T-helper 17 cell (primary cell): ENCODE measurements at regions not wholly inside any gene's neighbourhood (a gene's known extent, or its start where the extent isn't known, plus 50 kb on each side); places are given as distances from the start of the nearest gene placed in this dataset.
"Not testable (repeated sequence)": the region's sequence is repeated elsewhere in the genome, so short reads cannot be mapped to it uniquely, and the experiment has no call there.

ENCODE experiments used
- ATAC-seq: fragments of 150-1000 bp; cut with Tn5 transposase; 2 replicates; pipeline ENCODE4 v1.10.0; 2021; ENCODE audit warnings: mild to moderate bottlenecking, moderate library complexity
- DNase-seq, 3 donors: peaks; one replicate each; pipeline versions ENCODE4 v3.0.0 to v3.0.0-alpha.2; 2020 to 2021
- H3K9me3 ChIP-seq: one replicate; pipeline ENCODE4 v1.7.0; 2013; ENCODE audit warnings: low read length, mild to moderate bottlenecking; ENCODE audit not compliant: control insufficient read depth, poor library complexity, severe bottlenecking
- H3K27ac Mint-ChIP-seq: one replicate; pipeline ENCODE4 v1.8.0; 2022; ENCODE audit warnings: mild to moderate bottlenecking, moderate library complexity, mixed read lengths
- H3K27me3 Mint-ChIP-seq: one replicate; pipeline ENCODE4 v1.8.0; 2022; ENCODE audit warnings: mixed read lengths
- H3K36me3 Mint-ChIP-seq: one replicate; pipeline ENCODE4 v1.8.0; 2022; ENCODE audit warnings: low read depth, mixed read lengths
- H3K4me1 Mint-ChIP-seq: one replicate; pipeline ENCODE4 v1.8.0; 2022; ENCODE audit warnings: mild to moderate bottlenecking, mixed read lengths
- H3K4me3 Mint-ChIP-seq: one replicate; pipeline ENCODE4 v1.8.0; 2022; ENCODE audit warnings: mild to moderate bottlenecking, moderate library complexity, mixed read lengths

DNA sequence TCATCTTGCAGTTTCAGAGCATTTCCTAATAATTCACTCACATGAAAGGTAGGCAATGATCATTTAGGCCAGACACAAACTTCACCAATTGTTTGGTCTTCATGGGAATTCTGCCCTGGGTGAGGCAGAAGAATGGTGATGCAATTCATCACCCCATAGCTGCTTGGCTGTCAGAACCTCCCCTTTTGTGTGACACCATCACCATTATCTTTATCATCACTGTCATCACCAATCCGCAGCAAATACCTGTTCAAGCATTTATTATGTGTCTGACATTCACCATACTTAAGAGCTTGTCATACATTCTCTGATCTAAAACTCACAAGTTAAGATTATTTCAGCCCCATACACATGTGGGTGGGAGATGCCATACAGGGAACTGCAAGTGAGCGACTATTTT, 799.5 kb upstream of the LRRN3 start:
- no peak overlapping the region for H3K27ac Mint-ChIP-seq
- H3K4me1 Mint-ChIP-seq = no peaks in the 10 kb centered on the region
- DNase-seq (no peak), ATAC-seq (no peak)
- H3K9me3 ChIP-seq = no peaks in the 10 kb centered on the region
- H3K4me3 Mint-ChIP-seq = no peak overlapping the region
- H3K27me3 Mint-ChIP-seq = no peaks in the 10 kb centered on the region
- no peaks in the 10 kb centered on the region for H3K36me3 Mint-ChIP-seq

DNA sequence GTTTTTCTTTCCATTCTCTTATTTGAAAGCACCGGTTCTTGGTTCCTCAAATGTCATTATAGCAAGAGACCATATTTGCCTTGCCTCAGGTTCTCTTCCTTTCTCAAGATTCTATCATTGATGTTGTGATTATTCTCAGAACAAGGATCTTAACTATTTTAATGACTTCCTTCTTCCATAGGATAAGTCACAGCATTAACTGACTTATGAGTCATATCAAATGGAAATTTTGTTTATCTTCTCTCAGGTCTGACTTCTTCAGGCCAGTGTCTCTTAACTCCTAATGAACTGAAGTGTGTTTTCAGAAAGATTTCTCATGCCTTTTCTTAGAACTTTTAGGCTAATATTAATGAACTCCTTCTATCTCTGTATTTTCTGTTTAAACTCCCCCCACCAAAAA, 794.6 kb upstream of the LRRN3 start:
- Mint-ChIP-seq H3K36me3 (no peaks in the 10 kb centered on the region), H3K4me3 (no peak overlapping the region), H3K27me3 (no peaks in the 10 kb centered on the region), H3K4me1 (no peaks in the 10 kb centered on the region), H3K27ac (no peak overlapping the region)
- ATAC-seq (no peak), DNase-seq (no peak)
- no peaks in the 10 kb centered on the region for H3K9me3 ChIP-seq

DNA sequence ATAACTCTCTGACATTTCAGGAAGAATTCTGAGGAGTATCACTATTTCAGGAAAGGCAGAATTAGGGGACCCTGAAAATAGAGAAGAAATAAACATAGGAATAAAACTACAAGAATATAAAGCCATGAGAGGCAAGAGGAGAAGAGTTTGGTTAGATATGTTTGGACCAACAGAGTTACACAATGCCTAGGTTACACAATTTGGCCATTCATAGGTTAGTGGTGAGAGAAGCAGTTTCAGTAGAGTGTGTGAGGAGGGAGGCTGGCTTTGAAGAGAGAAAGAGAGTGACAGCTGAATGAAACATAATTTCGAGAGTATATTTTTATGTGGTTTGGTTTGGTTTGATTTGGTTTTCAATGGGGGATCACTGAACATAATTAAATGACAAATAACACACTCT, 783.2 kb upstream of the LRRN3 start:
- Mint-ChIP-seq H3K36me3 (no peaks in the 10 kb centered on the region), H3K27ac (no peak overlapping the region), H3K27me3 (no peaks in the 10 kb centered on the region), H3K4me3 (no peak overlapping the region), H3K4me1 (no peaks in the 10 kb centered on the region)
- DNase-seq = no peak
- no peaks in the 10 kb centered on the region for H3K9me3 ChIP-seq
- no peak for ATAC-seq

DNA sequence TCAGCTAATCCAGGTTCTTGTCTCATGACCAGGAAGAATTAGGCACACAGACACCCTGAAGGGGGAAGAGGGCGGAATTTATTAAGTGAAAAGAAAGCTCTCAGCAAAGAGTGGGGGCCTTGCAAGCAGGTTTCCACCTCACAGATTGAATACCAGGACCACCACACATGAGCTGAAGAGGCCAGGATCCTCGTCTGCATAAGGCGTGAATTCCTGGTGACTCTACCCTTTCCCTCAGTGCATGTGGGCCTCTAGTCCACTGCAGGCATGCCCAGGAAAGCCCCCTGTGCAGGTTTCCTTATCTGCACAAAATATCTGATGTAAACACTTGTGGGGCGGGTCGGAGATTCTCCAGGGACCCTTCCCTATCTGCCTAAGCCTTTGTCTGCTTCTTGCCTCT, 782.1 kb upstream of the LRRN3 start:
- H3K27ac Mint-ChIP-seq = no peak overlapping the region
- DNase-seq = no peak
- no peak for ATAC-seq

DNA sequence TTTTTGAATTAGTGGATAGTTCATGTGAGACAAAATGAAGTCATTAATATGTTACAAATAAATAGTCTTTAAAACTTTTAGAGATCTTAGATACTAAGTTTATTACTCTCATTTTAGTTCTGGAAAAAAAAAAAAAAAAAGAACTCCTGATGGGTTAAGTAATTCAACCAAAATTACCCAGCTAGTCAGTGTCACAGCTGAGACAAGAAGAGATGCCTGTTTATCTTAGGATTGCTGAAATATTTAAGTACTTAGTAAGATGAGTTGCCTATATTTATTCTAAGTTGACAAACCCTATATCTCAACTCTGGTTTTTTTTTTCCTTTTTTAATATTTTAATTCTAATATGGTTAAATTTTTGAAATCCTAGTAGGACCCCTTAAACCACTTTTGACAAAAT, 781.0 kb upstream of the LRRN3 start:
- no peaks in the 10 kb centered on the region for H3K9me3 ChIP-seq
- Mint-ChIP-seq H3K4me3 (no peak overlapping the region), H3K27ac (no peak overlapping the region), H3K27me3 (no peaks in the 10 kb centered on the region), H3K36me3 (no peaks in the 10 kb centered on the region), H3K4me1 (no peaks in the 10 kb centered on the region)
- ATAC-seq (no peak), DNase-seq (no peak)

More for the DNA sequence above, 782.1 kb upstream of the LRRN3 start:
- Mint-ChIP-seq H3K4me1 (no peaks in the 10 kb centered on the region), H3K4me3 (no peak overlapping the region), H3K27me3 (no peaks in the 10 kb centered on the region), H3K36me3 (no peaks in the 10 kb centered on the region)
- H3K9me3 ChIP-seq = no peaks in the 10 kb centered on the region

DNA sequence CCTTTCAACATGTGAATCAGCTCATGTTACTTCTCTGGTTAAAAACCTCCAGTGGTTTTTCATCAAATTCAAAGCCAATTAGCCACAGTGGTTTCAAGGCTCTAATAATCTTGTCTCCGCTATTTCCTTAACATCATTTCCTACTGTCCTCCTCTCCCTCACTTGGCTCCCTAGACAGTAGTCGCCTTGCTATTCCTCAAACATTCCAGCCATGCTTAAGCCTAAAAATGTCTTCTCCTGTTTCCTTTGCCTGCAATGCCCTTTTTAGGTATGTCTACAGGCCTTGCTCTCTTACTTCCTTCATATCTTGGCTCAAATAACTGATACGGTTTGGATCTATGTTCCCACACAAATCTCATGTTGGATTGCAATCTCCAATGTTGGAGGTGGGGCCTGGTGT, 779.4 kb upstream of the LRRN3 start:
- no peak for DNase-seq
- H3K4me3 Mint-ChIP-seq = no peak overlapping the region
- H3K9me3 ChIP-seq = no peaks in the 10 kb centered on the region
- H3K27me3 Mint-ChIP-seq = no peaks in the 10 kb centered on the region
- no peak overlapping the region for H3K27ac Mint-ChIP-seq
- no peaks in the 10 kb centered on the region for H3K36me3 Mint-ChIP-seq
- no peak for ATAC-seq
- H3K4me1 Mint-ChIP-seq = no peaks in the 10 kb centered on the region

DNA sequence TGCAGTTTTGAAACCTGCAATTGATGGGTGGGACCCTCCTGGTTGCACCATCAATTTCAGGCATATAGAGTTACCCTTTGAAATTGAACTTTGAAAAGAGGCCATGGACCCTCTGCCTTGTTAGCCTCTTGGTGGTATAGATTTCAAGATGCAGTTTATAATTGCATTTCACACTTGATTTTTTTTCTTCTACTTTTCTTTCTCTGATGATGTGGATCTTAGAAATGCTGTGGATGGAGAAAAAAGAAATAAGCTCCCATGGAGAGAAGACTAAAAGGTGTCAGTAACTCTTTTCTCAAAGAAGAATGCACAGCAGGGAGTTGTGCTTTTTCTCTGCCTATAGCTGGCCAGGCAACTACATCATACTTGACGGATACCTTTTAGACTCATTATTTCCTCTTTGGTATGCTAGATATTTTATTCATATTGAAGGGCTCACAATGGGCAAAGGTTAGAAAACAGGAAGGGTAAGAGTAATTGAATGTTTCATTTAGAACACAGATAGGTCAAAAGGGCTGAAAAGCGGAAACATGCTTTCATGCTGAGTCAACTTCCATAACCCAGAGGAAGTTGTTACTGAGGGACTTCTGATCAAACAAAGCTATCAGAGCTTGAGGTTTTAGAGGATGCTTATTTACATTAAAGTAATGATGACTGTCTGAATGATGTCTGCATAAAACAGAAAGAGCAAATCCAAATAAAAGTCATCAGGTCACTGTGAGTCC, 773.2 kb upstream of the LRRN3 start:
- ATAC-seq = no peak
- Mint-ChIP-seq H3K36me3 (no peaks in the 10 kb centered on the region), H3K27me3 (no peaks in the 10 kb centered on the region), H3K4me3 (no peak overlapping the region), H3K4me1 (no peaks in the 10 kb centered on the region), H3K27ac (no peak overlapping the region)
- DNase-seq = no peak
- H3K9me3 ChIP-seq = no peaks in the 10 kb centered on the region

DNA sequence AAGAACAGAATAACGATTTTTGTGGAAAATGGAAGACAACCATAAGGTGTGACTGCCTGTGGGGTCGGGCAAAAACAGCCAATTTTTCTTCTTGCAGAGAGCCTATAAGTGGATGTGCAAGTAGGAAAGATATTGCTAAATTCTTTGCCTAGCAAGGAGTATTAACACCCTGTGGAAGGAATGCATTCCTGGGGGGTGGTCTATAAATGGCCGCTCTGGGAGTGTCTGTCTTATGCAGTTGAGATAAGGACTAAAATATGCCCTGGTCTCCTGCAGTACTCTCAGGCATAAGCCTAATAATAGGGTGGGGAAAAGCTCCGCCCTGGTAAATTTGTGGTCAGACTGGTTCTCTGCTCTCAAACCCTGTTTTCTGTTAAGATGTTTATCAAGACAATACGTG, 770.6 kb upstream of the LRRN3 start:
- not testable (repeated sequence) for H3K9me3 ChIP-seq

DNA sequence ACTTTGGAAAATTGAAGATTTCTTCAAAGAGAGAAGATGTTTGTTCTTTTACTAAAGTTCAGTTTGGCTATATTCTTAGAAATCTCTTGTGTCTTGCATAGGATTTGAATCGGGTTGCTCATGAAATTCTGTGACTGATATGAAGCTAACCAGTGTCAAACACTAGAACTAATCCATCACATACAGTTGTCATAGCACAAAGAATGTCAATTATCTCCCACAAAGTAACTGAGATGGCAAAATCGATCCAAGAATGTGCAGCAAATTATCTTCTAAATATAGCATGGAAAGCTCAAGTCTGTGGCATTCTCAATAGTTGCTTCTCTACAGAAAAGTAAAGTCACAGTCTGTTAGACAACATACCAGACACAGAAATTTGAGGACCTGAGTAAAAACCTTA, 768.1 kb upstream of the LRRN3 start:
- Mint-ChIP-seq H3K36me3 (no peaks in the 10 kb centered on the region), H3K4me1 (no peaks in the 10 kb centered on the region), H3K27ac (no peak overlapping the region), H3K27me3 (no peaks in the 10 kb centered on the region), H3K4me3 (no peak overlapping the region)
- ATAC-seq (no peak), DNase-seq (no peak)
- H3K9me3 ChIP-seq = no peaks in the 10 kb centered on the region

More for the DNA sequence above, 770.6 kb upstream of the LRRN3 start:
- H3K4me3 Mint-ChIP-seq, H3K4me1 Mint-ChIP-seq, H3K36me3 Mint-ChIP-seq, H3K27me3 Mint-ChIP-seq, DNase-seq, H3K27ac Mint-ChIP-seq, ATAC-seq: not testable (repeated sequence)

DNA sequence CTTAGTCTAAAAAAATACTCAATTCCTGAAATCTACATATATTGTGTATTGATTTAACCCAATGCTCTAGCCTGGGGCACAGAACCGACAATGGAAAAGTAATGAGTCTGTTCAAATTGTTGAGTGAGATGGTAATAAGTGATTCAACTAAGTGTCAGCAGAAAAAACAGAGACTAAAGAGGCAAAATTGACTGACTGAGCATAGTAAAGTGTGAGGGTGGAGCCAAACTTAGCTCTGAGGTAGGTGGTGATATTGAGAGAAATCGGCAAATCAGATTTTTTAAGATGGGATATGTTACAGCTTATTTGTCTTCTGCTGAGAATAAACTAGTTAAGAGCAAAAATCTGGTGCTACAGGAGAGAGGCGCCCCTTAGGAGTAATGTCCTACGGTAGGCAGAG, 764.0 kb upstream of the LRRN3 start:
- DNase-seq (no peak), ATAC-seq (no peak)
- Mint-ChIP-seq H3K4me3 (no peak overlapping the region), H3K27ac (no peak overlapping the region), H3K27me3 (no peaks in the 10 kb centered on the region), H3K4me1 (no peaks in the 10 kb centered on the region), H3K36me3 (no peaks in the 10 kb centered on the region)
- H3K9me3 ChIP-seq = no peaks in the 10 kb centered on the region

DNA sequence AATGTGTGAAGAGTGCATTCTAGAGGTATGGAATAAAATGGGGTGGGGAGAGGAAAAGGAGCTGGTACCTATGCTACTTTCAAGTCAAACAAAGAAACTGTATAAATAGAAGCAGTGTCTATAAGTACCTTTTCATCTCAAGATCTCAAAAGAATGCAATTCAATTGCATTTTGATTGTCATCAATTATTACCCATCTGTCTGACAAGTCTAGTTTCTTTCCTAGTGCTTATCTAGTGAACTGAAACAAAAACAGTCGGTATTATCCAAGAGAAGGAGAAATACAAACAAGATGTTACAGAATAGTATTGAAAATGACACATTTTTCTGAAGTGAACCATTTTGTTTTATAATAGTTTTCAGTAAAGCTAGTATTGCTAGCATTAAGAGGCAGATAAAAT, 754.5 kb upstream of the LRRN3 start:
- H3K4me3 Mint-ChIP-seq = no peak overlapping the region
- H3K4me1 Mint-ChIP-seq = no peaks in the 10 kb centered on the region
- H3K27me3 Mint-ChIP-seq = no peaks in the 10 kb centered on the region
- no peak overlapping the region for H3K27ac Mint-ChIP-seq
- H3K36me3 Mint-ChIP-seq = no peaks in the 10 kb centered on the region
- ATAC-seq (no peak), DNase-seq (no peak)
- no peaks in the 10 kb centered on the region for H3K9me3 ChIP-seq

DNA sequence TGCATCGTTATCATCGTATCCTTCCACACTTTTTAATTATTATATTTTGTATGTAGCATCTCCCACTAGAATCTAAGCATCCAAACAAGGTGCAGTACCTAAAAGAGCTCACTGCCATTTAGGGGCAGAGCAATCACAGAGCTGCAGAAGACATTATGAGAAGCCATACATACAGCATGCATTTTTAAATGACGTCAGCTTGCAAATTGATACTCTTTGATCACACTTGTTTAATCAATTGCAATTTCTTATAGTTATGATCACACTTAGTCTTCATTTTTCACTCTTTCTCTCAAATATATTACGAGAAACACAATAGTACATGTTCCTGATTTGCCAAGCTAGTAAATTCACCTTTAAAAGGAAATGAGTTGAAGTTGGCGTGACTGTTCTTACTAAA, 753.3 kb upstream of the LRRN3 start:
- H3K9me3 ChIP-seq = no peaks in the 10 kb centered on the region
- no peaks in the 10 kb centered on the region for H3K4me1 Mint-ChIP-seq
- no peaks in the 10 kb centered on the region for H3K27me3 Mint-ChIP-seq
- ATAC-seq (no peak), DNase-seq (no peak)
- no peaks in the 10 kb centered on the region for H3K36me3 Mint-ChIP-seq
- H3K4me3 Mint-ChIP-seq = no peak overlapping the region
- H3K27ac Mint-ChIP-seq = no peak overlapping the region

DNA sequence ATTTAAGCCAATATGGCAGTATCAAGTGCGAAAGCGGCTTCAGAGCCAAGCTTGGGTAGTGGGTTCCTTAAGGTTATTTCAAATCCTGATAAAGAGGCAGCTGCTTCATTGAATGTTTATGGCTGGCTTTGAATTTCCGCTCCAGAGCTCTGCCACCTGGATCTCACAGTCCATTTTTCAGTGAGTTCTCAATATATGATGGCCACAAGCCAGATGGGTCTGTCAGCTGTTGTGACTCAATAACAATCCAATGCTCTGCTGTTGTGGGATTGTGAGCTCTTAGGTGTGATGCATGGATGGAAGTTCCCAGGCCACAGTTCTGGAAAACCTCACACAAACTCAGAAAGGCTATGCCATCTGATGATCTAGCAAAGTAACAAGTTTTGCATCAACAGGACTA, 743.8 kb upstream of the LRRN3 start:
- no peak overlapping the region for H3K4me3 Mint-ChIP-seq
- no peaks in the 10 kb centered on the region for H3K36me3 Mint-ChIP-seq
- peaks cover 6% of the 10 kb centered on the region for H3K4me1 Mint-ChIP-seq
- no peaks in the 10 kb centered on the region for H3K9me3 ChIP-seq
- ATAC-seq (no peak), DNase-seq (no peak)
- no peaks in the 10 kb centered on the region for H3K27me3 Mint-ChIP-seq
- H3K27ac Mint-ChIP-seq = no peak overlapping the region

DNA sequence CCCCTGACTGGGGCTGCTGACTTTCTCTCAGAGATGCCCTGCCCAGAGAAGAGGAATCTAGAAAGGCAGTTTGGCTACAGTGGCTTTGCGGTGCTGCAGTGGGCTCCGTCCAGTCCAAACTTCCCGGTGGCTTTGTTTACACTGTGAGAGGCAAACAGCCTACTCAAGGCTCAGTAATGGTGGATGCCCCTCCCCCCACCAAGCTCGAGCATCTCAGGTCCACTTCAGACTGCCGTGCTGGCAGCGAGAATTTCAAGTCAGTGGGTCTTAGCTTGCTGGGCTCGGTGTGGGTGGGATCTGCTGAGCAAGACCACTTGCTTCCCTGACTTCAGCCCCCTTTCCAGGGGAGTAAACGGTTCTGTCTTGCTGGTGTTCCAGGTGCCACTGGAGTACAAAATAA, 734.5 kb upstream of the LRRN3 start:
- no peak for DNase-seq
- no peak overlapping the region for H3K27ac Mint-ChIP-seq
- no peaks in the 10 kb centered on the region for H3K9me3 ChIP-seq
- no peak for ATAC-seq
- no peaks in the 10 kb centered on the region for H3K27me3 Mint-ChIP-seq
- no peak overlapping the region for H3K4me3 Mint-ChIP-seq
- H3K36me3 Mint-ChIP-seq = no peaks in the 10 kb centered on the region
- H3K4me1 Mint-ChIP-seq = no peaks in the 10 kb centered on the region
